HG02938 (cell line): ENCODE measurements at regions not wholly inside any gene's neighbourhood (a gene's known extent, or its start where the extent isn't known, plus 50 kb on each side); places are given as distances from the start of the nearest gene placed in this dataset.

Experiments
- ATAC-seq: cut with Tn5 transposase; IDR thresholded peaks from one replicate; pipeline ENCODE4 v1.9.1; 2021; ENCODE audit warnings: mild to moderate bottlenecking, moderate library complexity; ENCODE audit not compliant: unreplicated experiment

GRCh38 chr2:83695037-83695436, 764.0 kb downstream of the SUCLG1 start:
- ATAC-seq, result no peak

DNA sequence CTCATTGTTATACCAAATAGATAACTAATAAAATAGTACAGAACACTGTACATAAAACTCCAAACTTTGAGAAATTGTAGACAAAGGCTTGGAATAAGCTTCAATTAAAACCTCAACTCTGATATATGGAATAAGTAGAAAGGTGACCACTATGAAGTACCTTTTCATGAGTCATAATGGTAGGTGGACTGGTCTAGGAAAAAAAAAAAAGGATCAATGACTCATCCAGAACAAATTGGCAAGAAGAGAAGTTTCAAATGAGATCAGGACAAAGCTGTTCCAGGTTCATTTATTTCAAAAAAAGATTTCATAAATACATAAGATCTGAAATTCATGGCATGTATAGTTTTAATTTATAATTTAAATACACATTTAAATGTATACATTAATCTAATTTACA, 769.7 kb downstream of the SUCLG1 start:
- ATAC-seq, result no peak

GRCh38 chr2:83686863-83687262, 772.2 kb downstream of the SUCLG1 start:
- no peak for ATAC-seq

DNA sequence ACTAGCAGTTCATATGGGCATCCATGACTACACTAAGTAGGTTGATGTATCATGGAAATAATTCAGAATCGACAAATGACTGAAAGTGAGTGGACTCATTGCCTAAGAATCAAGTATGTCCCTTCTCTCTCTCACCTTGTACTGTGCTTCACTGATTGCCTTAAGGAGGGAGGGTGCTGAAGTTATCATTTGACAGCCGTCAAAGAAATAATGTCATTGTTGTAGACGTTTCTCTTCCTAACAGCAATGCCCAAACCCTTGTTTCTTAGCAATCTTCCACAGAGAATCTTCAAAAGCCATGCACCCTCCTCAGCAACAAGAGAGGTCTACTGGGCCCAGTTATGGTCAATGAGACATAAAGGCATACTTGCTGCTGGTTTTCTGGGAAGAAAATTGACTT, 785.0 kb downstream of the SUCLG1 start:
- no peak for ATAC-seq

DNA sequence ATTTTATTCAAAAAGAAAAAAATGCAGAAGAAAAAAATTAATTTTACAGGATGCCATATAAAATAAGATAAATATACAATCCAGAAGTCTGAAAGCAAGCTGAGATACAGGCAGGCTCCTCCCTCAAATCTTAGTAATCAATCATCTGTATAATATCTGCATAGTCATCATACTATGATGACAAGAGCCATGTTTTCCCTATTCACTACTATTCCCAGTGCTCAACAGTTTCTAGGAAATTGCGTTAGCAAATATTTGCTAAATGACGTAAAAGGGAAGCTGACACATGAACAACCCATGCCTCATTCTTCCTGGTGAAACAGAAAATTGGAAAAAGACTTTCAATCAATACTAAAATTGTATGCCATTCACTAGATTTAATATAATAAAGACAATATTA, 793.2 kb downstream of the SUCLG1 start:
- ATAC-seq, result no peak

DNA sequence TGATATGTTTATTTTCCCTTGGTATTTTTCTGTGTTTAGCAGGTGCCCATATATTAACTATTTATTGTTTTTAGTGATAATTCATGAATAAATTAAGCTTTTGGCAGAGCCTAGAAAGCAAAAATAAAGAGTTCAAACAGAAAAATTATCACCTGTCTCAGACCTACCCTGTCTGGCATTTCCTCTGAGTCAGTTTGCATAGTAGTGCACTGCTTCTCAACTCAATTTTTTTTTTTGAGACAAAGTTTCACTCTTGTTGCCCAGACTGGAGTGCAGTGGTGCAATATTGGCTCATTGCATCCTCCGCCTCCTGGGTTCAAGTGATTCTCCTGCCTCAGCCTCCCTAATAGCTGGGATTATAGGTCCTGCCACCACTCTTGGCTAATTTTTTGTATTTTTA, 793.9 kb downstream of the SUCLG1 start:
- no peak for ATAC-seq

- ATAC-seq, result no peak
Observed at GRCh38 chr2:83661711-83662110, 797.4 kb downstream of the SUCLG1 start.

DNA sequence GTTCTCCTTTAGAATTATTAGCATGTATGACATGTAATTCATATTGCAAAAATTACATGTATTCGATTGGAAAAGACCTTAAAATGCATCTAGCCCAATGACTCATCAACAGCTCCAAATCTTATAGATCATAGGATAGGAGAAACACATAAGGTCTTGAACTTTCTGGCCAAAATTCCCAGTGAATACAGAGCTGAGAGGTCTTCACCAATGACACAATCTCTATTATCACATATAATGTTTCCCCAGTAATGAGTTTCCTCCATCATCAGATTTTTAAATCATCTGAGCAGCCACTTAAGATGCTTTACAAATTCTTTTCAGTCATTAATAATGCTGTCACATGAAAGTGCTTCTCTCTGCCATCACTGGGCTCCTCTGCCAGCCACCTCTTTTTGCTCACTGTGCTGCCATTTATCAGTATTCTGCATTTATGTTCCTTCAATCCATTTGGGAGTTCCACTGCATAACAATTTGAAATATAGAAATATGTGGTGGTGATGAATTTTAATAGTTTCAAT, 804.9 kb downstream of the SUCLG1 start:
- no peak for ATAC-seq

DNA sequence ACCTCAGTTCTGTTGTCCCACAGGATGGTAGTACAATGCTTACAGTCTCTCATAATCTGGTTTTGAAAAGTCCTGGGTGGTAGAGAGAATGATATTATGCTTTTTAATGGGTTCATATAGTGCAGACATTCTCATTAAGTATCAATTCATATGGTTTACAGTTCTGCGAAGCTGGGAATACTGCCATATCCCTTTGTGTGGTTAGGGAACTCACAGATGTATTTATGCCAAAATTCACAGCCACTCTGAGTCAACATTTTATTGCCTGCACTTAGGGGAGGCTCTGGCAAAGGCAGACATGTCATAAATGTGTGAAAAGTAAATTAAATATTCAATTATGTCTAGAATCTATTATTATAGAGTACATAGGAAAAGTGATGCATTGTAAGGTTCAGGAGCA, 808.2 kb downstream of the SUCLG1 start:
- no peak for ATAC-seq

- ATAC-seq, result no peak
Observed at GRCh38 chr2:83650161-83650560, 808.9 kb downstream of the SUCLG1 start.

DNA sequence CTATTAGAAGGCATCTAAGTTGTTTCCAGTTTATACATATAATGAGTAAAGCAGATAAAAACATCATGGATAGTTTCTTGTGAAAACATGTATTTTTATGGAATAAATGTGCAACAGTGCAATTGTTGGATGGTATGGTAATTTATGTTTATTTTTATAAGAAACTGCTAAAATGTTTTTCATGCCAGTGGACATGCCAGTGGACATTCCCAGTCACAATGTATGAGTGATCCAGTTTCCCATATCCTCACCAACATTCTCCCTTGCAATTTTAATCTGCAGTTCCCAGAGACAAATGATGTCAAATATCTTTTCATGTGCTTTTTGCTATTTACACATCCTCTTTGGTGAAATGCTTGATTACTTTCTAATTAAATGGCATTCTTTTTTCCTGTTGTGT, 818.6 kb downstream of the SUCLG1 start:
- ATAC-seq, result no peak

DNA sequence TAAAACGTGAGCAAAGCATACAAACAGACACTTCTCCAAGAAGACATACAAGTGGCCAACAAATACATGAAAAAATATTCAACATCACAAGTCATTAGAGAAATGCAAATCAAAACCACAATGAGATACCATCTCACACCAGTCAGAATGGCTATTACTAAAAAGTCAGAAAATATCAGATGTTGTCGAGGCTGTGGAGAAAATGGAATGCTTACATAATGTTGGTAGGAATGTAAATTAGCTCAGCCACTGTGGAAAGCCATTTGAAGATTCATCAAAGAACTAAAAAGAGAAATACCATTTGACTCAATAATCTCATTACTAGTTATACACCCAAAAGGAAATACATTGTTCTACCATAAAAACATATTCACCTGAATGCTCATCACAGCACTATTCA, 825.7 kb downstream of the SUCLG1 start:
- no peak for ATAC-seq

GRCh38 chr2:83630351-83630750, 828.7 kb downstream of the SUCLG1 start:
- ATAC-seq, result no peak

- no peak for ATAC-seq
Observed at GRCh38 chr2:83615511-83615910, 843.6 kb downstream of the SUCLG1 start.

GRCh38 chr2:83613178-83613577, 845.9 kb downstream of the SUCLG1 start:
- no peak for ATAC-seq

GRCh38 chr2:83602753-83603152, 856.3 kb downstream of the SUCLG1 start:
- no peak for ATAC-seq

DNA sequence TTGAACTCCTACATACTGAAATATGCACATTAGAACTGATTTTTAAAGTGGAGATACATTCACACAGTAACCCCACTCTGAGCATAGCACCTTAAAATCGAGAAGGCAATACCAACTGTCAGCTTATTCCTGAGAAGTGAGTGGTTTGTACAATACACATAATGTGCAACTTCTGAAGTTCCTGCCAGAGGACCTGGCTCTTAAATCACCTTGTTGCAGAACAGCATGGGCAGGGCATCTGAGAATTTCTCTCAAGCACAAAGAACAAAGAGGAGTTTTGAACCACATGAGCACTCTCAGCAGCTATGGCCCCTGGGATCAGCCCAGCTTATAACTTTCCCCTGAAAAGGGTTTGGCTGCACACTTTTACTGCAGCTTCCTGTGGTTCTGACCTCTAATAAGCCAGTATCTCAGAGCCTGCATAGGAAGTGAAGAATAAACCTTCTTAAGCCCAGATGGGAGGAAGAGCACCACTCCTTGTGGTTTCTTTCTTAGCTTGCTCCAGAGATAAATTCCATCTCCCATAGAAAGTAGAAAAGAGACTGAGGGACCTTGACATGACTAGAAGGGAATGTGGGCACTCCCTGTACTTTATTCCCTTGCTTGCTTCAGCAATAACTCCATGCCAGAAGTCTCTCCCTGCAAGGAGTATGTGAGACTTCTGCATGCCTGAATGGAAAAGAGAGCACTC, 862.3 kb downstream of the SUCLG1 start:
- no peak for ATAC-seq

GRCh38 chr2:83595926-83596325, 863.2 kb downstream of the SUCLG1 start:
- no peak for ATAC-seq

- no peak for ATAC-seq
Observed at GRCh38 chr2:83595121-83595690, 863.9 kb downstream of the SUCLG1 start.

GRCh38 chr2:83594241-83595120, 864.6 kb downstream of the SUCLG1 start:
- no peak for ATAC-seq

GRCh38 chr2:83587309-83587708, 871.8 kb downstream of the SUCLG1 start:
- no peak for ATAC-seq

- no peak for ATAC-seq
Observed at GRCh38 chr2:83585250-83585649, 873.8 kb downstream of the SUCLG1 start.
